Prostate gland (tissue), 2 donors: ENCODE measurements at regions not wholly inside any gene's neighbourhood (a gene's known extent, or its start where the extent isn't known, plus 50 kb on each side); places are given as distances from the start of the nearest gene placed in this dataset.

ENCODE experiments used
- DNase-seq: peaks from one replicate; pipeline ENCODE4 v3.0.0-alpha.2; 2019; ENCODE audit warnings: low spot score
- H3K27ac ChIP-seq, 2 donors: fragments of 200-600 bp; sonication (generic); 2 replicates each; pipeline ENCODE4 v1.5.1; 2017 to 2019
- H3K27me3 ChIP-seq: fragments of 200-600 bp; sonication (generic); replicated peaks from 2 replicates; pipeline ENCODE4 v1.5.1; 2019; ENCODE audit not compliant: insufficient read depth
- H3K36me3 ChIP-seq, 2 donors: fragments of 200-600 bp; sonication (generic); 1 replicate in 1 of 2; 2 replicates in 1 of 2; pipeline versions ENCODE4 v1.5.1 to v1.8.1; 2017 to 2019
- H3K4me1 ChIP-seq: fragments of 200-600 bp; sonication (generic); replicated peaks from 2 replicates; pipeline ENCODE4 v1.5.1; 2019
- H3K4me3 ChIP-seq, 2 donors: fragments of 200-600 bp; sonication (generic); 2 replicates each; pipeline ENCODE4 v1.5.1; 2017 to 2019
- H3K9me3 ChIP-seq: fragments of 200-600 bp; sonication (generic); 2 replicates; pipeline ENCODE4 v1.5.1; 2017
- CTCF ChIP-seq, 4 experiments: fragments of 200-600 bp in 2 of 4; fragments of 450-650 bp in 2 of 4; sonication (generic) in 2 of 4; IDR thresholded peaks; 1 replicate in 3 of 4; 2 replicates in 1 of 4; pipeline ENCODE4 v1.5.1; 2016 to 2019; ENCODE audit warnings: antibody characterized with exemption in 4 of 4, mild to moderate bottlenecking in 2 of 4, moderate library complexity in 2 of 4
- POLR2A ChIP-seq: fragments of 450-650 bp; IDR thresholded peaks from one replicate; pipeline ENCODE4 v1.6.1; 2016; ENCODE audit warnings: antibody characterized with exemption, mild to moderate bottlenecking
- POLR2AphosphoS5 ChIP-seq: sonication (generic); formaldehyde crosslinking; IDR thresholded peaks from one replicate; pipeline ENCODE4 v1.6.1; 2017; ENCODE audit warnings: antibody characterized with exemption
- WGBS: methylation state at CpG from one replicate; pipeline ENCODE4 v1.1.5; 2018; 5-methylcytosine and 5-hydroxymethylcytosine counted together
- intact Hi-C: fragments of 100-400 bp; cut with DNase I; formaldehyde crosslinking; loops from one replicate; pipeline ENCODE4 v1.14.2; 2022

GRCh38 chr6:91273729-91274128 lies 686.9 kb upstream of the MAP3K7 start:
- WGBS: 69% methylated on average over 5 of the region's 5 CpGs
- Histone ChIP-seq H3K9me3 (no peaks in the 10 kb centered on the region), H3K4me3 (no peak overlapping the region), H3K36me3 (no peaks in the 10 kb centered on the region), H3K27me3 (no peaks in the 10 kb centered on the region), H3K4me1 (no peaks in the 10 kb centered on the region), H3K27ac (no peak overlapping the region)
- intact Hi-C loops: no loop called here
- TF ChIP-seq POLR2A (no peak), POLR2AphosphoS5 (no peak), CTCF (IDR thresholded peaks at IDR 0.05) (no peak)
- no peak for DNase-seq

GRCh38 chr6:91271807-91272206 lies 684.9 kb upstream of the MAP3K7 start:
- intact Hi-C loops: no loop called here
- Histone ChIP-seq H3K4me3 (no peak overlapping the region), H3K4me1 (no peaks in the 10 kb centered on the region), H3K9me3 (no peaks in the 10 kb centered on the region), H3K27me3 (no peaks in the 10 kb centered on the region), H3K27ac (no peak overlapping the region), H3K36me3 (no peaks in the 10 kb centered on the region)
- DNase-seq: no peak
- WGBS: 98% methylated on average over 6 of the region's 6 CpGs
- no peak for TF ChIP-seq POLR2AphosphoS5
- TF ChIP-seq POLR2A: no peak
- no peak for TF ChIP-seq CTCF (IDR thresholded peaks at IDR 0.05)

GRCh38 chr6:91268941-91269340 lies 682.1 kb upstream of the MAP3K7 start:
- TF ChIP-seq POLR2A (no peak), CTCF (IDR thresholded peaks at IDR 0.05) (no peak), POLR2AphosphoS5 (no peak)
- no peak overlapping the region for H3K4me3 ChIP-seq
- no peaks in the 10 kb centered on the region for H3K36me3 ChIP-seq
- H3K4me1 ChIP-seq: no peaks in the 10 kb centered on the region
- H3K9me3 ChIP-seq: no peaks in the 10 kb centered on the region
- WGBS: 44% methylated on average over 2 of the region's 2 CpGs
- H3K27me3 ChIP-seq: no peaks in the 10 kb centered on the region
- no peak overlapping the region for H3K27ac ChIP-seq
- no peak for DNase-seq
- intact Hi-C loops: no loop called here

- H3K27ac ChIP-seq: no peak overlapping the region
- 91% methylated on average over 6 of the region's 6 CpGs for WGBS
- H3K27me3 ChIP-seq: no peaks in the 10 kb centered on the region
- no peaks in the 10 kb centered on the region for H3K4me1 ChIP-seq
- no peaks in the 10 kb centered on the region for H3K36me3 ChIP-seq
- no peak for DNase-seq
- TF ChIP-seq POLR2A: no peak
- TF ChIP-seq CTCF (IDR thresholded peaks at IDR 0.05): no peak
- TF ChIP-seq POLR2AphosphoS5: no peak
- intact Hi-C loops: no loop called here
- no peak overlapping the region for H3K4me3 ChIP-seq
- H3K9me3 ChIP-seq: no peaks in the 10 kb centered on the region
Observed at GRCh38 chr6:91267246-91267645, 680.4 kb upstream of the MAP3K7 start.

GRCh38 chr6:91266156-91266555 lies 679.3 kb upstream of the MAP3K7 start:
- Histone ChIP-seq H3K36me3 (no peaks in the 10 kb centered on the region), H3K27ac (no peak overlapping the region), H3K9me3 (no peaks in the 10 kb centered on the region), H3K4me1 (no peaks in the 10 kb centered on the region), H3K27me3 (no peaks in the 10 kb centered on the region), H3K4me3 (no peak overlapping the region)
- TF ChIP-seq POLR2A (no peak), CTCF (IDR thresholded peaks at IDR 0.05) (no peak), POLR2AphosphoS5 (no peak)
- intact Hi-C loops: no loop called here
- no peak for DNase-seq
